Calu3 (cell line): ENCODE measurements at regions not wholly inside any gene's neighbourhood (a gene's known extent, or its start where the extent isn't known, plus 50 kb on each side); places are given as distances from the start of the nearest gene placed in this dataset.
"Not testable (repeated sequence)": the region's sequence is repeated elsewhere in the genome, so short reads cannot be mapped to it uniquely, and the experiment has no call there.

Experiments
- BruUV-seq: library from RNA; stranded (reverse); fragments of 400-500 nt; replicated peaks from 2 replicates; lab custom pipeline; 2021; lab: Mats Ljungman, UMichigan
- CTCF ChIA-PET: fragments of 300-600 bp; sonication (Branson Sonifier 250); formaldehyde crosslinking; loops from one replicate; lab custom pipeline; 2022; ENCODE audit warnings: antibody characterized with exemption; lab: Charles Lee
- DNase-seq: peaks from one replicate; pipeline ENCODE4 v3.0.0; 2022
- H3K27ac Mint-ChIP-seq: one replicate; pipeline ENCODE4 v1.8.0; 2022; ENCODE audit warnings: mixed read lengths; ENCODE audit not compliant: unreplicated experiment
- H3K27me3 Mint-ChIP-seq: one replicate; pipeline ENCODE4 v1.8.0; 2022; ENCODE audit warnings: mixed read lengths; ENCODE audit not compliant: unreplicated experiment
- H3K36me3 Mint-ChIP-seq: one replicate; pipeline ENCODE4 v1.8.0; 2022; ENCODE audit warnings: mild to moderate bottlenecking, moderate library complexity, mixed read lengths; ENCODE audit not compliant: insufficient read depth, unreplicated experiment
- H3K4me1 Mint-ChIP-seq: one replicate; pipeline ENCODE4 v1.8.0; 2022; ENCODE audit warnings: mild to moderate bottlenecking, low read depth, mixed read lengths; ENCODE audit not compliant: unreplicated experiment
- H3K4me3 Mint-ChIP-seq: one replicate; pipeline ENCODE4 v1.8.0; 2022; ENCODE audit warnings: mild to moderate bottlenecking, low read depth, moderate library complexity, mixed read lengths; ENCODE audit not compliant: unreplicated experiment
- H3K9me3 Mint-ChIP-seq: one replicate; pipeline ENCODE4 v1.8.0; 2022; ENCODE audit warnings: low read depth, mixed read lengths; ENCODE audit not compliant: unreplicated experiment
- CTCF ChIP-seq: fragments of 200-600 bp; IDR thresholded peaks from one replicate; pipeline ENCODE4 v1.8.0; 2022; ENCODE audit warnings: antibody characterized with exemption; ENCODE audit not compliant: unreplicated experiment
- intact Hi-C: fragments of 100-400 bp; cut with micrococcal nuclease; formaldehyde crosslinking; loops from one replicate; pipeline ENCODE4 v1.10.0; 2022; ENCODE audit not compliant: unreplicated experiment

- TF ChIP-seq CTCF: no peak
- no peak overlapping the region for H3K27ac Mint-ChIP-seq
- no peaks in the 10 kb centered on the region for H3K4me1 Mint-ChIP-seq
- DNase-seq: no peak
- no TSS peak for BruUV-seq
- no peak overlapping the region for H3K4me3 Mint-ChIP-seq
- intact Hi-C loops: no loop called here
- no peaks in the 10 kb centered on the region for H3K27me3 Mint-ChIP-seq
- CTCF ChIA-PET: no interaction called here
- no peaks in the 10 kb centered on the region for H3K36me3 Mint-ChIP-seq
- peaks cover 14% of the 10 kb centered on the region for H3K9me3 Mint-ChIP-seq
These were observed 588.8 kb upstream of the BCHE start for GRCh38 chr3:166425900-166426611.

- DNase-seq: no peak
- no peak overlapping the region for H3K27ac Mint-ChIP-seq
- H3K36me3 Mint-ChIP-seq: no peaks in the 10 kb centered on the region
- BruUV-seq: no TSS peak
- TF ChIP-seq CTCF: no peak
- no peaks in the 10 kb centered on the region for H3K27me3 Mint-ChIP-seq
- CTCF ChIA-PET: no interaction called here
- intact Hi-C loops: no loop called here
- H3K4me3 Mint-ChIP-seq: no peak overlapping the region
- peaks cover 11% of the 10 kb centered on the region for H3K9me3 Mint-ChIP-seq
- H3K4me1 Mint-ChIP-seq: no peaks in the 10 kb centered on the region
These were observed 587.8 kb upstream of the BCHE start for GRCh38 chr3:166425021-166425420.

- peaks cover 13% of the 10 kb centered on the region for H3K9me3 Mint-ChIP-seq
- intact Hi-C loops, H3K4me3 Mint-ChIP-seq, BruUV-seq, H3K27me3 Mint-ChIP-seq, H3K27ac Mint-ChIP-seq, DNase-seq, H3K4me1 Mint-ChIP-seq, H3K36me3 Mint-ChIP-seq, CTCF ChIA-PET: not testable (repeated sequence)
These were observed 586.7 kb upstream of the BCHE start for GRCh38 chr3:166423824-166424513.

GRCh38 chr3:166422556-166422955 is 585.3 kb upstream of the BCHE start:
- H3K4me1 Mint-ChIP-seq: no peaks in the 10 kb centered on the region
- no TSS peak for BruUV-seq
- CTCF ChIA-PET: no interaction called here

More at GRCh38 chr3:166422556-166422955, 585.3 kb upstream of the BCHE start:
- no peak overlapping the region for H3K4me3 Mint-ChIP-seq
- intact Hi-C loops: no loop called here
- no peak overlapping the region for H3K27ac Mint-ChIP-seq
- H3K9me3 Mint-ChIP-seq: peaks cover 10% of the 10 kb centered on the region
- no peak for TF ChIP-seq CTCF
- H3K27me3 Mint-ChIP-seq: no peaks in the 10 kb centered on the region
- no peak for DNase-seq
- H3K36me3 Mint-ChIP-seq: no peaks in the 10 kb centered on the region
